ENCODE measurements at regions not wholly inside any gene's neighbourhood (a gene's known extent, or its start where the extent isn't known, plus 50 kb on each side); places are given as distances from the start of the nearest gene placed in this dataset.

GRCh38 chr12:124188561-124189405 is 106.1 kb upstream of the RFLNA start:
- H3K27me3 Mint-ChIP-seq: peaks cover 14% of the 10 kb centered on the region
- peaks cover 5% of the 10 kb centered on the region for H3K9me3 Mint-ChIP-seq
- H3K27ac Mint-ChIP-seq: peak overlapping the region; percentile 13
- peaks cover 2% of the 10 kb centered on the region for H3K4me1 Mint-ChIP-seq
- ATAC-seq (ENCODE audit: low read depth) (no peak), DNase-seq (ENCODE audit: low spot score in 2 of 2) (no peak)
- H3K36me3 Mint-ChIP-seq: peaks cover 2% of the 10 kb centered on the region
- H3K4me3 Mint-ChIP-seq: no peak overlapping the region

- Mint-ChIP-seq H3K27ac (no peak overlapping the region), H3K4me3 (no peak overlapping the region), H3K27me3 (peaks cover 18% of the 10 kb centered on the region), H3K4me1 (peaks cover 2% of the 10 kb centered on the region), H3K36me3 (peaks cover 2% of the 10 kb centered on the region), H3K9me3 (peaks cover 5% of the 10 kb centered on the region)
- ATAC-seq (ENCODE audit: low read depth) (no peak), DNase-seq (ENCODE audit: low spot score in 2 of 2) (no peak)
These were observed 104.4 kb upstream of the RFLNA start for GRCh38 chr12:124190312-124191023.

DNA sequence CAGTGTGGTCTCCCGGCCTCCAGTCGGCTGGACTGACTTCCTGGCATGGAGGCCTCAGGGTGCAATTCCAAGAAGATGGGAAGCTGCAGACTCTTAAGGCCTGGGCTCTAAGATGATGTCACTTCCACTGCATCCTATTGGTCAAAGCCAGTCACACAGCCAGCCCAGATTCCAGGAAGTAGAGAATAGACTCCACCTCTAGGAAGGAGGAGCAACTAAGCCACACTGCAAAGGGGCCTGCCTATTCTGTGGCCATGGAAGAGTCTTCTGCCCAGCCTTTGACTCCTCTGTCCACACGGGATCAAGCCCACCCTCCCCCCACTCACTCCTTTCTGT is 103.9 kb upstream of the RFLNA start:
- ATAC-seq (ENCODE audit: low read depth): no peak
- peaks cover 2% of the 10 kb centered on the region for H3K4me1 Mint-ChIP-seq

DNA sequence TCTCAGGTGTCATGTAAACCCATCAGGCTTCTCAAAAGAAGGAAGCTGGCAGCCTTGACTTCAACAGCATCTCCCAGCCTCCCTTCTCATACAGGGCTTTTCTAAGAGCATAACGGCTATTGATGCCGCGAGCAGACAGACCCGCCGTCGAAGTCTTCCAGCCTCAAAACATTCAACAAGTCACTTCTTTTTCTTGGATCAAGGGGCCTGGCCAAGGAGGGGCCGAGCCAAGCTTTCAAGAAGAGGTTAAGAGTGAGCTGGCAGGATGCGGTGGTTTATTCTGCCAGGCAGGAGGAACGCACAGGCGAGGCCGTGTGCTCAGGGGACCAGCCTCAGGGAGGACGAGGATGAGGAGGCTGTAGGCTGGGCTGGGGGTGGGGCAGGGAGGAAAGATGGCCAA is 102.9 kb upstream of the RFLNA start:
- H3K4me3 Mint-ChIP-seq: no peak overlapping the region
- H3K36me3 Mint-ChIP-seq: peaks cover 2% of the 10 kb centered on the region
- no peak for ATAC-seq (ENCODE audit: low read depth)
- peaks cover 10% of the 10 kb centered on the region for H3K9me3 Mint-ChIP-seq
- H3K4me1 Mint-ChIP-seq: no peaks in the 10 kb centered on the region
- no peak for DNase-seq (ENCODE audit: low spot score in 2 of 2)
- H3K27me3 Mint-ChIP-seq: peaks cover 16% of the 10 kb centered on the region
- H3K27ac Mint-ChIP-seq: no peak overlapping the region

More for the DNA sequence above, 103.9 kb upstream of the RFLNA start:
- H3K9me3 Mint-ChIP-seq: peaks cover 5% of the 10 kb centered on the region
- H3K27ac Mint-ChIP-seq: no peak overlapping the region
- H3K4me3 Mint-ChIP-seq: no peak overlapping the region
- peaks cover 18% of the 10 kb centered on the region for H3K27me3 Mint-ChIP-seq
- peaks cover 2% of the 10 kb centered on the region for H3K36me3 Mint-ChIP-seq
- DNase-seq (ENCODE audit: low spot score in 2 of 2): no peak

DNA sequence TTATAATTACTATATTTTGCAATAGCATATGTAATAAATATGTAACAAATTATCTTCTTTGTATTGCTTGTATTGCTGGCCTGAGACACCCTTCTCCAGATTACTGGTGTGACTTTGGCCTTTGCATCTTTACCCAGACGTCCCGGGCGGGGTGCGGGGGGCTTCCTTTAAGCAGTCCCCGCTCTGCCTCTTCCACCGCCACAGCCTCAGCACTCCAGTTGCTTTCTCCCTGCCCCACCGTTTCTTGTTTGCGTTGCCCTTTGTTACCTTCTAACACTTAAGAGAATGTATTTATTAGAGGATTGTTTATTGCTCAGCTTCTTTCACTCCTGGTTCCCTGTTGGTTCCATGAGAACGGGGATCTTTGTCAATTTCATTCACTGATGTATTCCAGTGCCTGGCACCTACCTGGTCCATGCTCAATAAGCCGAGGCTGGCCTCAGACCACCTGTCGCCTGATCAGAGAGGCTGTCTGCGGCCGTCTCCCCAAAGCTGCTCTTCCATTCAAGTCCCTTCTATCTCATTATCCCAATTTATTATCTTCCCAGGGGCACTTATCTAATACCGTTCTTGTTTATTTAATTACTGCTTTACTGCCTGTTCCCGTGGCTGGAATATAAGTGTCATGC is 100.5 kb upstream of the RFLNA start:
- Mint-ChIP-seq H3K4me1 (no peaks in the 10 kb centered on the region), H3K27me3 (peaks cover 20% of the 10 kb centered on the region), H3K36me3 (peaks cover 5% of the 10 kb centered on the region), H3K27ac (no peak overlapping the region), H3K9me3 (peaks cover 15% of the 10 kb centered on the region), H3K4me3 (no peak overlapping the region)
- DNase-seq (ENCODE audit: low spot score in 2 of 2): no peak
- ATAC-seq (ENCODE audit: low read depth): no peak

- H3K4me1 Mint-ChIP-seq: no peaks in the 10 kb centered on the region
- no peak overlapping the region for H3K4me3 Mint-ChIP-seq
- no peak overlapping the region for H3K27ac Mint-ChIP-seq
- H3K36me3 Mint-ChIP-seq: peaks cover 5% of the 10 kb centered on the region
- H3K27me3 Mint-ChIP-seq: peaks cover 19% of the 10 kb centered on the region
- no peak for ATAC-seq (ENCODE audit: low read depth)
- peaks cover 15% of the 10 kb centered on the region for H3K9me3 Mint-ChIP-seq
- no peak for DNase-seq (ENCODE audit: low spot score in 2 of 2)
These were observed 99.9 kb upstream of the RFLNA start for GRCh38 chr12:124194893-124195566.

DNA sequence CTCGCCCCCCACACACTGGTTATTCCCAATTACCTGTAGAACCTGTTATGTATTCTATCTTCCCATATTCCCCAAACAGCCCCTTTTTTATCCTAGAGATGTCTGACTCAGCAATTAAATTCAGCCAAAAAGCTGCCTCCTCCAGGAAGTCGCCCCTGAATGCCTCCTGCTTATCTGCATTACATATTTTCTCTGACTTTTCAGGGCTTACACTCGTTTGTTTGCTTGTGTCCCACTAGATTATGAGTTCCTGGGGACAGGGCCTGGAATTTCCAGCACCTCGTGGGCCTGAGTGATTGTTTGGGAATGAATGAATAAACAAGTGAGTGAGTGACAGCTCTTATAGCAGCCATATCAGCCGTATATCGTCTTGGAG is 99.3 kb upstream of the RFLNA start:
- Mint-ChIP-seq H3K36me3 (peaks cover 5% of the 10 kb centered on the region), H3K27me3 (peaks cover 17% of the 10 kb centered on the region), H3K9me3 (peaks cover 15% of the 10 kb centered on the region), H3K27ac (no peak overlapping the region), H3K4me1 (no peaks in the 10 kb centered on the region), H3K4me3 (no peak overlapping the region)
- no peak for ATAC-seq (ENCODE audit: low read depth)
- DNase-seq (ENCODE audit: low spot score in 2 of 2): no peak

DNA sequence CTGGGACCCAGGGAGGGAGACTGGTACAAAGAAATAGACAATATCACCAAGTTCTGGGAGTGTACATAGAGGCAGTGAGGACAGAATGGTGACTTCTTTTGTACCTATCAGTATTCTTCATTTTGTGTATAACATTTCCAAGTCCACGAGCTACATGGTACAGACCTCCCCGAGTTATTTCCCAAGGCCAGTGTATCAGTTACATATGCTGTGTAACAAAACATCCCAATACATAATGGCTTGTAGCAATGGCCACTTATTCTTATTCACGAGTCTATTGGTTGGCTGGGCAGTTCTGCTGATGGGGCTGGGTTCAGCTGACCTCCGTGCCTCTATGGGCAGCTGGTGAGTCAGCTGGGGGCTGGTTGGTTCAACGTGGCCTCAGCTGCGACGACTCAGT is 98.7 kb upstream of the RFLNA start:
- no peak for DNase-seq (ENCODE audit: low spot score in 2 of 2)
- H3K36me3 Mint-ChIP-seq: peaks cover 5% of the 10 kb centered on the region
- H3K27me3 Mint-ChIP-seq: peaks cover 19% of the 10 kb centered on the region
- H3K4me1 Mint-ChIP-seq: no peaks in the 10 kb centered on the region
- no peak for ATAC-seq (ENCODE audit: low read depth)
- H3K9me3 Mint-ChIP-seq: peaks cover 15% of the 10 kb centered on the region
- no peak overlapping the region for H3K27ac Mint-ChIP-seq
- H3K4me3 Mint-ChIP-seq: no peak overlapping the region

GRCh38 chr12:124201248-124201647 is 93.6 kb upstream of the RFLNA start:
- peaks cover 14% of the 10 kb centered on the region for H3K9me3 Mint-ChIP-seq
- DNase-seq (ENCODE audit: low spot score in 2 of 2) (no peak), ATAC-seq (ENCODE audit: low read depth) (no peak)
- no peak overlapping the region for H3K27ac Mint-ChIP-seq
- peaks cover 8% of the 10 kb centered on the region for H3K27me3 Mint-ChIP-seq
- no peak overlapping the region for H3K4me3 Mint-ChIP-seq
- peaks cover 7% of the 10 kb centered on the region for H3K36me3 Mint-ChIP-seq
- H3K4me1 Mint-ChIP-seq: no peaks in the 10 kb centered on the region

- DNase-seq (ENCODE audit: low spot score in 2 of 2): no peak
- Mint-ChIP-seq H3K4me1 (no peaks in the 10 kb centered on the region), H3K27ac (no peak overlapping the region), H3K27me3 (peaks cover 4% of the 10 kb centered on the region), H3K36me3 (peaks cover 7% of the 10 kb centered on the region), H3K9me3 (peaks cover 8% of the 10 kb centered on the region), H3K4me3 (no peak overlapping the region)
- no peak for ATAC-seq (ENCODE audit: low read depth)
These were observed 91.7 kb upstream of the RFLNA start for GRCh38 chr12:124203176-124203575.

GRCh38 chr12:124205405-124205804 is 89.5 kb upstream of the RFLNA start:
- H3K4me1 Mint-ChIP-seq: no peaks in the 10 kb centered on the region
- H3K36me3 Mint-ChIP-seq: peaks cover 7% of the 10 kb centered on the region
- no peak for DNase-seq (ENCODE audit: low spot score in 2 of 2)
- no peak overlapping the region for H3K27ac Mint-ChIP-seq
- H3K9me3 Mint-ChIP-seq: peaks cover 8% of the 10 kb centered on the region
- ATAC-seq (ENCODE audit: low read depth): no peak
- peaks cover 4% of the 10 kb centered on the region for H3K27me3 Mint-ChIP-seq
- no peak overlapping the region for H3K4me3 Mint-ChIP-seq

DNA sequence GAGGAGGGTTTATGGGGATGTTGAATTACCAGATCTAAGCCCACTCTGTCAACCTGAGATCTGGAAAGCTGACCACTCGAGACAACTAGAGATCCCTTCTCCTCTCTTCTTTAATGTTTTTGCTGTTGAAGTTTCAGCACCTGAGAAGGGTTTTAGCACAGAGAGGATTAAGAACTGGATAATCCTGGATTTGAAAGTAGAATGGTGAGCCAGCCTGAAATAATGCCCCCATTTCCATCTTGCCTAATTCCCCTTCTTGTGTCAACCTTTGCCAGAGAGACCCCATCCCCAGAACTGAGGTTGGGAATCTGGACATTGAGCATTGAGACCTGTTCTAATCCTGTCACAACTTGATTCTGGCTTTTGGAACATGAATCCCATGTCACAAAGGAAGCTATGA is 87.8 kb upstream of the RFLNA start:
- DNase-seq (ENCODE audit: low spot score in 2 of 2) (no peak), ATAC-seq (ENCODE audit: low read depth) (no peak)
- no peak overlapping the region for H3K27ac Mint-ChIP-seq
- H3K4me1 Mint-ChIP-seq: no peaks in the 10 kb centered on the region
- H3K27me3 Mint-ChIP-seq: peaks cover 2% of the 10 kb centered on the region
- peaks cover 5% of the 10 kb centered on the region for H3K36me3 Mint-ChIP-seq
- H3K9me3 Mint-ChIP-seq: peaks cover 7% of the 10 kb centered on the region
- no peak overlapping the region for H3K4me3 Mint-ChIP-seq

- H3K27ac Mint-ChIP-seq: no peak overlapping the region
- no peak for ATAC-seq (ENCODE audit: low read depth)
- no peaks in the 10 kb centered on the region for H3K4me1 Mint-ChIP-seq
- peaks cover 2% of the 10 kb centered on the region for H3K27me3 Mint-ChIP-seq
- no peak for DNase-seq (ENCODE audit: low spot score in 2 of 2)
- no peak overlapping the region for H3K4me3 Mint-ChIP-seq
- H3K36me3 Mint-ChIP-seq: peaks cover 5% of the 10 kb centered on the region
- peaks cover 7% of the 10 kb centered on the region for H3K9me3 Mint-ChIP-seq
These were observed 87.3 kb upstream of the RFLNA start for GRCh38 chr12:124207617-124208016.

GRCh38 chr12:124208489-124208888 is 86.4 kb upstream of the RFLNA start:
- Mint-ChIP-seq H3K9me3 (peaks cover 7% of the 10 kb centered on the region), H3K4me1 (no peaks in the 10 kb centered on the region), H3K36me3 (peaks cover 5% of the 10 kb centered on the region), H3K27me3 (peaks cover 2% of the 10 kb centered on the region), H3K27ac (no peak overlapping the region), H3K4me3 (no peak overlapping the region)
- no peak for DNase-seq (ENCODE audit: low spot score in 2 of 2)
- ATAC-seq (ENCODE audit: low read depth): no peak

All from memory B cell (primary cell).